PC-3 (cell line): ENCODE measurements at regions not wholly inside any gene's neighbourhood (a gene's known extent, or its start where the extent isn't known, plus 50 kb on each side); places are given as distances from the start of the nearest gene placed in this dataset.

ENCODE experiments used
- ATAC-seq: fragments of 200-7000 bp; cut with Tn5 transposase; 2 replicates; pipeline ENCODE4 v1.9.1; 2020; ENCODE audit warnings: mild to moderate bottlenecking, moderate library complexity
- BruUV-seq: library from RNA; stranded (reverse); fragments of 400-500 nt; replicated peaks from 2 replicates; lab custom pipeline; 2021; lab: Mats Ljungman, UMichigan
- CTCF ChIA-PET: fragments of 300-600 bp; sonication (Branson Sonifier 250); formaldehyde crosslinking; loops from one replicate; lab custom pipeline; 2022; ENCODE audit warnings: antibody characterized with exemption; lab: Charles Lee
- POLR2A ChIA-PET: fragments of 300-600 bp; sonication (Branson Sonifier 250); formaldehyde crosslinking; loops from one replicate; lab custom pipeline; 2022; ENCODE audit warnings: antibody characterized with exemption; ENCODE audit not compliant: unreplicated experiment; lab: Charles Lee
- DNase-seq: peaks from one replicate; pipeline ENCODE4 v3.0.0-alpha.2; 2015
- H2AFZ ChIP-seq: fragments of 300-600 bp; sonication (generic); 2 replicates; pipeline ENCODE4 v1.6.0; 2016; ENCODE audit warnings: antibody characterized with exemption, low read length
- H3F3A ChIP-seq: fragments of 300-600 bp; sonication (generic); one replicate; pipeline ENCODE4 v1.6.0; 2017; ENCODE audit warnings: antibody characterized with exemption, low read length, control low read depth, mild to moderate bottlenecking; ENCODE audit not compliant: unreplicated experiment
- H3K27ac ChIP-seq: fragments of 300-600 bp; sonication (generic); 2 replicates; pipeline ENCODE4 v1.5.1; 2016; ENCODE audit warnings: mild to moderate bottlenecking, low read length
- H3K27me3 ChIP-seq: fragments of 300-600 bp; sonication (generic); 2 replicates; pipeline ENCODE4 v1.6.1; 2016; ENCODE audit warnings: low read length, mixed read lengths
- H3K36me3 ChIP-seq: fragments of 300-600 bp; sonication (generic); 2 replicates; pipeline ENCODE4 v1.6.1; 2016; ENCODE audit warnings: low read depth, mixed run types, low read length, mixed read lengths
- H3K4me1 ChIP-seq: fragments of 300-600 bp; sonication (generic); 2 replicates; pipeline ENCODE4 v1.5.1; 2016; ENCODE audit warnings: low read length; ENCODE audit not compliant: insufficient read depth
- H3K4me2 ChIP-seq: fragments of 300-600 bp; sonication (generic); 2 replicates; pipeline ENCODE4 v1.6.0; 2016; ENCODE audit warnings: low read length
- H3K4me3 ChIP-seq: fragments of 300-600 bp; sonication (generic); 2 replicates; pipeline ENCODE4 v1.5.1; 2016; ENCODE audit warnings: mild to moderate bottlenecking, low read length, mixed read lengths
- H3K79me2 ChIP-seq: fragments of 300-600 bp; sonication (generic); 2 replicates; pipeline ENCODE4 v1.6.1; 2017; ENCODE audit warnings: low read length, mixed read lengths
- H3K9ac ChIP-seq: fragments of 300-600 bp; sonication (generic); 2 replicates; pipeline ENCODE4 v1.6.0; 2016; ENCODE audit warnings: mild to moderate bottlenecking, low read length
- H3K9me2 ChIP-seq: fragments of 300-600 bp; sonication (generic); replicated peaks from 2 replicates; pipeline ENCODE4 v1.6.1; 2016; ENCODE audit warnings: mixed run types, low read length, mixed read lengths
- H3K9me3 ChIP-seq: fragments of 300-600 bp; sonication (generic); 2 replicates; pipeline ENCODE4 v1.6.1; 2016; ENCODE audit warnings: low read length, mixed read lengths
- H4K20me1 ChIP-seq: fragments of 300-600 bp; sonication (generic); 2 replicates; pipeline ENCODE4 v1.6.1; 2016; ENCODE audit warnings: low read length, mixed read lengths
- EZH2 ChIP-seq: fragments of 300-600 bp; sonication (generic); IDR thresholded peaks from one replicate; pipeline ENCODE4 v1.6.1; 2017; ENCODE audit warnings: antibody characterized with exemption, mild to moderate bottlenecking, low read length; ENCODE audit not compliant: unreplicated experiment
- EZH2phosphoT487 ChIP-seq: fragments of 300-600 bp; sonication (generic); IDR thresholded peaks from 2 replicates; pipeline ENCODE4 v1.6.1; 2018; ENCODE audit warnings: mild to moderate bottlenecking, antibody characterized with exemption, low read length, borderline replicate concordance
- intact Hi-C: fragments of 100-400 bp; cut with micrococcal nuclease; formaldehyde crosslinking; loops from 2 replicates; pipeline ENCODE4 v1.9.0; 2023
- TF ChIP-seq, protein P1 (sequence below): fragments of 300-600 bp; sonication (generic); conservative IDR thresholded peaks from 2 replicates; pipeline ENCODE4 v1.5.1; 2017; ENCODE audit warnings: antibody characterized with exemption, low read depth, mild to moderate bottlenecking, low read length

DNA sequence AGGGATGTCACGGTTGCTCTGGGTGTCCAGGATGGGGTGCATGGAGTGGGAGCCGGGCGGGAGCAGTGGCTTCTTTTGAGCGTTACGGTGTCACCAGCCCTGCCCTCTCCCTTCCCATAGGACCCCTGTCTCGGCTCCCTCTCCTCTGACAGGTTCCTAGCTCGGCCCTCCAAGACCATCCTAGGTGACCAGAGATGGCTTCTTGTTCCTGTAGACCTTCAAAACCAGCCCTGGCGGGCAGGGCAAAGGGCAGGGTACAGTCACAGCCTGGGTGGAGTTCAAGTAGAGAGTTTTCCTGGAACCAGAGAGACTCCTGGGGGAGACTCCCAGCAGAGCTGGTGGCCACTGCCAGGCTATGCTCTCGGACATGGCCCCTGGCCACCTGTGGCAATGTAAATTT lies 345.6 kb upstream of the AJAP1 start:
- no peak for ATAC-seq
- no peak overlapping the region for H3K4me3 ChIP-seq
- H3K27me3 ChIP-seq, result no peaks in the 10 kb centered on the region; the same call in 1 of the 2 replicates
- no TSS peak for BruUV-seq
- no peaks in the 10 kb centered on the region for H3K4me1 ChIP-seq
- H3K9ac ChIP-seq, result no peak overlapping the region
- H3K27ac ChIP-seq, result no peak overlapping the region
- no peak for DNase-seq
- peaks cover 13% of the 10 kb centered on the region for H3K9me3 ChIP-seq
- H3K36me3 ChIP-seq, result no peaks in the 10 kb centered on the region
- POLR2A ChIA-PET, result no interaction called here
- H3F3A ChIP-seq, result no peaks in the 10 kb centered on the region
- no peak overlapping the region for H3K4me2 ChIP-seq
- H4K20me1 ChIP-seq, result no peaks in the 10 kb centered on the region
- H2AFZ ChIP-seq, result no peak overlapping the region
- intact Hi-C loops, result no loop called here
- CTCF ChIA-PET, result no interaction called here
- H3K79me2 ChIP-seq, result no peaks in the 10 kb centered on the region
- H3K9me2 ChIP-seq, result no peaks in the 10 kb centered on the region
- TF ChIP-seq EZH2phosphoT487 (no peak), EZH2 (no peak)
- TF ChIP-seq, protein P1, sequence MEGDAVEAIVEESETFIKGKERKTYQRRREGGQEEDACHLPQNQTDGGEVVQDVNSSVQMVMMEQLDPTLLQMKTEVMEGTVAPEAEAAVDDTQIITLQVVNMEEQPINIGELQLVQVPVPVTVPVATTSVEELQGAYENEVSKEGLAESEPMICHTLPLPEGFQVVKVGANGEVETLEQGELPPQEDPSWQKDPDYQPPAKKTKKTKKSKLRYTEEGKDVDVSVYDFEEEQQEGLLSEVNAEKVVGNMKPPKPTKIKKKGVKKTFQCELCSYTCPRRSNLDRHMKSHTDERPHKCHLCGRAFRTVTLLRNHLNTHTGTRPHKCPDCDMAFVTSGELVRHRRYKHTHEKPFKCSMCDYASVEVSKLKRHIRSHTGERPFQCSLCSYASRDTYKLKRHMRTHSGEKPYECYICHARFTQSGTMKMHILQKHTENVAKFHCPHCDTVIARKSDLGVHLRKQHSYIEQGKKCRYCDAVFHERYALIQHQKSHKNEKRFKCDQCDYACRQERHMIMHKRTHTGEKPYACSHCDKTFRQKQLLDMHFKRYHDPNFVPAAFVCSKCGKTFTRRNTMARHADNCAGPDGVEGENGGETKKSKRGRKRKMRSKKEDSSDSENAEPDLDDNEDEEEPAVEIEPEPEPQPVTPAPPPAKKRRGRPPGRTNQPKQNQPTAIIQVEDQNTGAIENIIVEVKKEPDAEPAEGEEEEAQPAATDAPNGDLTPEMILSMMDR, result no peak

DNA sequence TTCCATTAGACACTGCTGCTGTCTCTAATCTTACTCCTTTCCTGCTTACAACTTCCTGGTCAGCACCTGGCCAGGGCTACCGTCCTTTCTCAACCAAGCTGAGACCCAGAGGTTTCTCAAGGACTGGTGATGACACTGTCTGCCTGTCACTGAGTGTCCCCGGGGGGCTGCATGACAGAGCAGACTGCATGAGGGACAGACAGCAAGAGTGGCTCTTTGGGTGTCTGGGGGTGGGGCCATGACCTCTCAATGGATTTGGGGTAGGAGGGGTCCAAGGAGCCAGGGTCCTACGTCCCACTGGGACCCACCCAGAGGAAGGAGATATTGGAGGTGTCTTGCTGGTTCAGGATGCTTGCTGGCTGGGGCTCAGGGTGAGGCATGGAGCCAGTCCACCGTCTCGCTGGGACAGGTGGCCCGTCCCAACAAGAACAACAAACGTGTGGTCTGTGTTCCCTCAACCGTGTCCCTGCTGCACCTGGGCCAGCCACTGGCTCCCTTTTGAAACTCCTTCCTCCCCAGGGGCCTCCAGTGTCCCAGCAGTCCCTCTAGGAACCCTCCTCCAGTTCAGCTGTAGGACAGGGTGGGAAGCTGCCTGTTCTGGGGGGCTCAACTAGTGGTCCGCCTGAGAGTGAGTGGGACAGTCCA lies 344.6 kb upstream of the AJAP1 start:
- H3K27me3 ChIP-seq, result no peaks in the 10 kb centered on the region; the same call in 1 of the 2 replicates
- ChIA-PET CTCF (no interaction called here), POLR2A (no interaction called here)
- no peaks in the 10 kb centered on the region for H4K20me1 ChIP-seq
- H3F3A ChIP-seq, result no peaks in the 10 kb centered on the region
- no peaks in the 10 kb centered on the region for H3K36me3 ChIP-seq
- no peak overlapping the region for H3K27ac ChIP-seq
- intact Hi-C loops, result no loop called here
- TF ChIP-seq EZH2phosphoT487 (no peak), EZH2 (no peak)
- TF ChIP-seq, protein P1, result no peak
- H3K9me2 ChIP-seq, result no peaks in the 10 kb centered on the region
- no peak overlapping the region for H3K4me3 ChIP-seq
- no TSS peak for BruUV-seq
- H3K79me2 ChIP-seq, result no peaks in the 10 kb centered on the region
- no peak overlapping the region for H2AFZ ChIP-seq
- no peak overlapping the region for H3K4me2 ChIP-seq
- DNase-seq, result no peak
- no peak overlapping the region for H3K9ac ChIP-seq
- H3K4me1 ChIP-seq, result no peaks in the 10 kb centered on the region
- no peak for ATAC-seq
- peaks cover 15% of the 10 kb centered on the region for H3K9me3 ChIP-seq

DNA sequence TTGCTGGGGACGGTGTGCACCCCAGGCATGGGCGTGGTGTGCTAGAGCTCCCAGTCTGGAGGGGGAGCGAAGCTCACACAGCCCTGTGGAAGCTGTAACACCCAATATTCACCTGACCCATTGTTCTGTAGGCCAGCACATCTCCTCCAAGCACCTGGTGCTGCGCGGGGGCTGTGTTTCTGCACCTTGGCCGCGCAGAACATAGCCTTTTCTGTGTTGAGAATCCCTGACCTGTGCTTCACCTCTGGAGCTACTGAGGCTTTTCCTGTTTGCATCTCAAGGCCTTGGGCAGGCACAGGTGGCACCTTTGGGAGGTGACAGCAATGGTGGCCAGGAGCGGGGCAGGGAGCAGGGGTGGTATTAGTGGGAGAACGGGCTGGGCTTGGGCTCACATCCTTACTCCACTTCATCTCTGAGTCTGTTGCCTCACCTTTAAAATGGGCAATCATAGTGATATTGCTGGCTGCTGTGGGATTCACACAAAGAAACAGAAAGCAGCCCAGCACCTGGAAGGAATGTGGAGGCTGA lies 343.9 kb upstream of the AJAP1 start:
- Histone ChIP-seq H3K9me2 (no peaks in the 10 kb centered on the region), H3K4me2 (no peak overlapping the region), H3F3A (no peaks in the 10 kb centered on the region), H3K79me2 (no peaks in the 10 kb centered on the region), H3K27ac (no peak overlapping the region), H3K36me3 (no peaks in the 10 kb centered on the region), H3K4me1 (no peaks in the 10 kb centered on the region), H4K20me1 (no peaks in the 10 kb centered on the region), H3K9ac (no peak overlapping the region), H2AFZ (no peak overlapping the region), H3K9me3 (peaks cover 21% of the 10 kb centered on the region), H3K27me3 (no peaks in the 10 kb centered on the region; the same call in 1 of the 2 replicates), H3K4me3 (no peak overlapping the region)
- no peak for DNase-seq
- no TSS peak for BruUV-seq
- intact Hi-C loops, result no loop called here
- CTCF ChIA-PET, result no interaction called here
- TF ChIP-seq EZH2, result no peak
- TF ChIP-seq EZH2phosphoT487, result no peak
- TF ChIP-seq, protein P1, result no peak
- POLR2A ChIA-PET, result no interaction called here
- ATAC-seq, result no peak
